HEK293T (cell line): ENCODE measurements at regions not wholly inside any gene's neighbourhood (a gene's known extent, or its start where the extent isn't known, plus 50 kb on each side); places are given as distances from the start of the nearest gene placed in this dataset.

Experiments
- CTCF ChIA-PET: fragments of 350-600 bp; formaldehyde crosslinking; extraction: SDS; loops from one replicate; lab custom pipeline; 2021; ENCODE audit warnings: antibody characterized with exemption, inconsistent platforms; lab: Yijun Ruan, JAX
- POLR2A ChIA-PET: fragments of 350-600 bp; formaldehyde crosslinking; extraction: SDS; loops from one replicate; lab custom pipeline; 2020; ENCODE audit warnings: antibody characterized with exemption, inconsistent platforms; lab: Yijun Ruan, JAX
- DNase-seq: peaks from one replicate; pipeline ENCODE4 v3.0.0; 2012; ENCODE audit warnings: mixed read lengths; ENCODE audit errors: extremely low spot score
- ARNT ChIP-seq: fragments of 450-650 bp; IDR thresholded peaks from 2 replicates; pipeline ENCODE4 v1.6.1; 2017; ENCODE audit warnings: mild to moderate bottlenecking
- BHLHE40 ChIP-seq: fragments of 450-650 bp; IDR thresholded peaks from 2 replicates; pipeline ENCODE4 v1.6.1; 2016; ENCODE audit warnings: mild to moderate bottlenecking, moderate library complexity, borderline replicate concordance
- CTBP1 ChIP-seq: fragments of 450-650 bp; IDR thresholded peaks from 2 replicates; pipeline ENCODE4 v1.6.1; 2016; ENCODE audit warnings: borderline replicate concordance
- ELF4 ChIP-seq: fragments of 450-650 bp; IDR thresholded peaks from 2 replicates; pipeline ENCODE4 v1.6.1; 2017; ENCODE audit warnings: antibody characterized with exemption
- FOXA1 ChIP-seq: fragments of 450-650 bp; IDR thresholded peaks from 2 replicates; pipeline ENCODE4 v1.6.1; 2016; ENCODE audit warnings: mild to moderate bottlenecking
- FOXK2 ChIP-seq: fragments of 450-650 bp; IDR thresholded peaks from 2 replicates; pipeline ENCODE4 v1.6.1; 2016; ENCODE audit warnings: mild to moderate bottlenecking
- FOXM1 ChIP-seq: fragments of 450-650 bp; IDR thresholded peaks from 2 replicates; pipeline ENCODE4 v1.6.1; 2017; ENCODE audit warnings: mild to moderate bottlenecking, borderline replicate concordance
- HDGF ChIP-seq: fragments of 450-650 bp; IDR thresholded peaks from 2 replicates; pipeline ENCODE4 v1.6.1; 2017; ENCODE audit warnings: antibody characterized with exemption, borderline replicate concordance
- L3MBTL2 ChIP-seq: fragments of 450-650 bp; conservative IDR thresholded peaks from 2 replicates; pipeline ENCODE4 v1.6.1; 2016; ENCODE audit warnings: mild to moderate bottlenecking
- LEF1 ChIP-seq: fragments of 450-650 bp; IDR thresholded peaks from 2 replicates; pipeline ENCODE4 v1.6.1; 2017; ENCODE audit warnings: mild to moderate bottlenecking, borderline replicate concordance
- NFRKB ChIP-seq: fragments of 450-650 bp; IDR thresholded peaks from 2 replicates; pipeline ENCODE4 v1.6.1; 2016; ENCODE audit warnings: mild to moderate bottlenecking, moderate library complexity
- PKNOX1 ChIP-seq: fragments of 450-650 bp; IDR thresholded peaks from 2 replicates; pipeline ENCODE4 v1.6.1; 2016
- SP1 ChIP-seq: fragments of 450-650 bp; IDR thresholded peaks from 2 replicates; pipeline ENCODE4 v1.6.1; 2017
- SUZ12 ChIP-seq: fragments of 450-650 bp; IDR thresholded peaks from 2 replicates; pipeline ENCODE4 v1.6.1; 2016; ENCODE audit warnings: mild to moderate bottlenecking
- TARDBP ChIP-seq: fragments of 450-650 bp; IDR thresholded peaks from 2 replicates; pipeline ENCODE4 v1.6.1; 2016
- ZNF384 ChIP-seq: fragments of 450-650 bp; IDR thresholded peaks from 2 replicates; pipeline ENCODE4 v1.6.1; 2016

- ChIA-PET POLR2A (no interaction called here), CTCF (interaction anchor here (0.7 kb wide), 1 partner anchor 128 kb away, joined by 3 read pairs; no protein-coding TSS in a partner anchor)
- no peak for TF ChIP-seq SP1
- TF ChIP-seq LEF1, result no peak
- TF ChIP-seq FOXM1, result no peak
- TF ChIP-seq FOXK2, result no peak
- TF ChIP-seq ZNF384, result no peak
- TF ChIP-seq ELF4, result no peak
- TF ChIP-seq SUZ12, result no peak
- TF ChIP-seq FOXA1, result no peak
- no peak for TF ChIP-seq HDGF
- no peak for TF ChIP-seq NFRKB
- TF ChIP-seq ARNT, result no peak
- no peak for TF ChIP-seq PKNOX1
- TF ChIP-seq CTBP1, result no peak
- TF ChIP-seq L3MBTL2, result no peak
- no peak for TF ChIP-seq BHLHE40
- TF ChIP-seq TARDBP, result no peak
- DNase-seq, result no peak
Observed at GRCh38 chr2:134774786-134775641, 56.2 kb upstream of the TMEM163 start.

- CTCF ChIA-PET, result no interaction called here
- no peak for DNase-seq
- TF ChIP-seq TARDBP (no peak), L3MBTL2 (no peak), SP1 (no peak), NFRKB (no peak), PKNOX1 (no peak)
- POLR2A ChIA-PET, result no interaction called here
Observed at GRCh38 chr2:134776836-134777235, 58.0 kb upstream of the TMEM163 start.

GRCh38 chr2:134777593-134777992 lies 58.8 kb upstream of the TMEM163 start:
- no peak for DNase-seq
- TF ChIP-seq NFRKB (no peak), ZNF384 (no peak), ELF4 (no peak), HDGF (no peak), TARDBP (no peak), FOXM1 (no peak), ARNT (no peak), SUZ12 (no peak), FOXK2 (no peak), BHLHE40 (no peak), PKNOX1 (no peak), FOXA1 (no peak)
- ChIA-PET CTCF (interaction anchor here (0.5 to 0.7 kb wide), 2 partner anchors 68 to 325 kb away, joined by 3 to 7 read pairs; no protein-coding TSS in a partner anchor), POLR2A (no interaction called here)

- DNase-seq, result peak; percentile 31
- ChIA-PET POLR2A (no interaction called here), CTCF (interaction anchor here (0.7 kb wide), 1 partner anchor 326 kb away, joined by 3 read pairs; no protein-coding TSS in a partner anchor)
- TF ChIP-seq NFRKB (no peak), ZNF384 (no peak), ARNT (no peak), FOXK2 (no peak), FOXA1 (no peak), L3MBTL2 (no peak)
Observed at GRCh38 chr2:134778372-134778771, 59.6 kb upstream of the TMEM163 start.

GRCh38 chr2:134780972-134781371 lies 57.4 kb upstream of the ACMSD start:
- no peak for DNase-seq
- ChIA-PET CTCF (no interaction called here), POLR2A (no interaction called here)
- TF ChIP-seq PKNOX1 (no peak), SUZ12 (no peak), LEF1 (no peak), SP1 (no peak), FOXK2 (no peak), CTBP1 (no peak), ZNF384 (no peak)

GRCh38 chr2:134782107-134782506 lies 56.3 kb upstream of the ACMSD start:
- POLR2A ChIA-PET, result no interaction called here
- CTCF ChIA-PET, result no interaction called here
- TF ChIP-seq FOXK2 (no peak), PKNOX1 (no peak), BHLHE40 (no peak), SUZ12 (no peak), NFRKB (no peak), FOXM1 (no peak), SP1 (no peak), ZNF384 (no peak), ARNT (no peak), CTBP1 (no peak)
- DNase-seq, result no peak
